OCI-LY3 (cell line): ENCODE measurements at regions not wholly inside any gene's neighbourhood (a gene's known extent, or its start where the extent isn't known, plus 50 kb on each side); places are given as distances from the start of the nearest gene placed in this dataset.

Experiments used
- H2AFZ ChIP-seq: fragments of 200-600, 300-600 bp; shearing (Covaris generic); 2 replicates; pipeline ENCODE4 v1.6.0; 2014; ENCODE audit warnings: antibody characterized with exemption, low read depth, low read length
- H3K27ac ChIP-seq: fragments of 200-600, 300-600 bp; sonication (generic); 2 replicates; pipeline ENCODE4 v1.5.1; 2014; ENCODE audit warnings: mild to moderate bottlenecking, low read length, moderate library complexity, mixed read lengths
- H3K27me3 ChIP-seq: fragments of 200-600, 300-600 bp; sonication (generic); 2 replicates; pipeline ENCODE4 v1.6.1; 2014; ENCODE audit warnings: low read depth, low read length, mixed read lengths
- H3K36me3 ChIP-seq: fragments of 200-600, 300-600 bp; sonication (generic); replicated peaks from 2 replicates; pipeline ENCODE3; 2014; ENCODE audit warnings: low read depth, low read length, mixed read lengths
- H3K4me1 ChIP-seq: fragments of 300-600, 200-600 bp; sonication (generic); 2 replicates; pipeline ENCODE4 v1.6.1; 2014; ENCODE audit warnings: low read length, mixed read lengths
- H3K4me2 ChIP-seq: fragments of 200-600, 300-600 bp; sonication (generic); 2 replicates; pipeline ENCODE4 v1.6.1; 2014; ENCODE audit warnings: low read length, mixed read lengths
- H3K4me3 ChIP-seq: fragments of 300-600, 200-600 bp; sonication (generic); 2 replicates; pipeline ENCODE4 v1.5.1; 2014; ENCODE audit warnings: antibody characterized with exemption, mild to moderate bottlenecking, low read length, moderate library complexity
- H3K79me2 ChIP-seq: fragments of 300-600, 200-600 bp; shearing (Covaris generic); 2 replicates; pipeline ENCODE4 v1.6.1; 2014; ENCODE audit warnings: mild to moderate bottlenecking, low read length, mixed read lengths
- H3K9ac ChIP-seq: fragments of 300-600, 200-600 bp; shearing (Covaris generic); 2 replicates; pipeline ENCODE4 v1.6.0; 2014; ENCODE audit warnings: mild to moderate bottlenecking, low read length, moderate library complexity
- H3K9me3 ChIP-seq: fragments of 200-600, 300-600 bp; shearing (Covaris generic); 2 replicates; pipeline ENCODE4 v1.6.1; 2014; ENCODE audit warnings: low read length, mixed read lengths; ENCODE audit not compliant: insufficient read depth
- H4K20me1 ChIP-seq: fragments of 200-600, 300-600 bp; sonication (generic); 2 replicates; pipeline ENCODE4 v1.6.1; 2016; ENCODE audit warnings: low read length, mixed read lengths; ENCODE audit not compliant: insufficient read depth
- CTCF ChIP-seq: fragments of 200-600, 300-600 bp; sonication (generic); IDR thresholded peaks from 2 replicates; pipeline ENCODE4 v1.5.1; 2014; ENCODE audit warnings: antibody characterized with exemption, low read length, low read depth
- EZH2phosphoT487 ChIP-seq: fragments of 200-600 bp; shearing (Covaris generic); IDR thresholded peaks from 2 replicates; pipeline ENCODE4 v1.6.1; 2018; ENCODE audit warnings: antibody characterized with exemption, mixed run types, low read depth

GRCh38 chr1:102050556-102050955 is 53.8 kb upstream of the OLFM3 start:
- no peaks in the 10 kb centered on the region for H3K4me1 ChIP-seq

GRCh38 chr1:102047724-102048123 is 51.0 kb upstream of the OLFM3 start:
- Histone ChIP-seq H2AFZ (no peak overlapping the region), H3K27ac (no peak overlapping the region), H4K20me1 (no peaks in the 10 kb centered on the region), H3K4me2 (no peak overlapping the region), H3K9ac (no peak overlapping the region), H3K9me3 (no peaks in the 10 kb centered on the region), H3K79me2 (no peaks in the 10 kb centered on the region), H3K27me3 (no peaks in the 10 kb centered on the region), H3K4me3 (no peak overlapping the region), H3K4me1 (no peaks in the 10 kb centered on the region), H3K36me3 (no peaks in the 10 kb centered on the region)
- TF ChIP-seq CTCF (no peak), EZH2phosphoT487 (no peak)

More at GRCh38 chr1:102050556-102050955, 53.8 kb upstream of the OLFM3 start:
- Histone ChIP-seq H3K27ac (no peak overlapping the region), H3K4me3 (no peak overlapping the region), H2AFZ (no peak overlapping the region), H3K36me3 (no peaks in the 10 kb centered on the region), H3K9ac (no peak overlapping the region), H3K9me3 (no peaks in the 10 kb centered on the region), H4K20me1 (no peaks in the 10 kb centered on the region), H3K79me2 (no peaks in the 10 kb centered on the region), H3K27me3 (no peaks in the 10 kb centered on the region), H3K4me2 (no peak overlapping the region)
- TF ChIP-seq CTCF: no peak
- TF ChIP-seq EZH2phosphoT487: no peak
